GM23338 (cell line): ENCODE measurements at regions not wholly inside any gene's neighbourhood (a gene's known extent, or its start where the extent isn't known, plus 50 kb on each side); places are given as distances from the start of the nearest gene placed in this dataset.

Experiments
- ATAC-seq: fragments of 200-7000 bp; cut with Tn5 transposase; 3 replicates; pipeline ENCODE4 v1.9.1; 2020
- DNase-seq: peaks from one replicate; pipeline ENCODE4 v3.0.0-alpha.2; 2015; ENCODE audit warnings: low spot score
- H2AFZ ChIP-seq: fragments of 200-600 bp; sonication (generic); 2 replicates; pipeline ENCODE4 v1.8.0; 2016; ENCODE audit warnings: antibody characterized with exemption, mild to moderate bottlenecking, moderate library complexity
- H3F3A ChIP-seq: fragments of 200-600 bp; sonication (generic); replicated peaks from 2 replicates; pipeline ENCODE4 v1.8.0; 2017; ENCODE audit warnings: antibody characterized with exemption, mixed run types, low read depth
- H3K27ac ChIP-seq: fragments of 200-600 bp; sonication (generic); 2 replicates; pipeline ENCODE4 v1.6.1; 2016; ENCODE audit warnings: low read depth
- H3K27me3 ChIP-seq: fragments of 200-600 bp; sonication (generic); 2 replicates; pipeline ENCODE4 v1.8.0; 2016; ENCODE audit warnings: mild to moderate bottlenecking, mixed run types, moderate library complexity; ENCODE audit not compliant: insufficient read depth
- H3K36me3 ChIP-seq: fragments of 200-600 bp; sonication (generic); 2 replicates; pipeline ENCODE4 v1.8.0; 2016; ENCODE audit warnings: mild to moderate bottlenecking; ENCODE audit not compliant: insufficient read depth
- H3K4me1 ChIP-seq: fragments of 200-600 bp; sonication (generic); 2 replicates; pipeline ENCODE4 v1.8.0; 2016; ENCODE audit warnings: mild to moderate bottlenecking, moderate library complexity; ENCODE audit not compliant: insufficient read depth
- H3K4me2 ChIP-seq: fragments of 200-600 bp; sonication (generic); 2 replicates; pipeline ENCODE4 v1.7.1; 2017; ENCODE audit warnings: mixed run types
- H3K4me3 ChIP-seq: fragments of 200-600 bp; sonication (generic); 2 replicates; pipeline ENCODE4 v1.6.1; 2016; ENCODE audit warnings: mixed run types
- H3K79me2 ChIP-seq: fragments of 200-600 bp; sonication (generic); replicated peaks from 2 replicates; pipeline ENCODE4 v1.8.0; 2017; ENCODE audit warnings: mild to moderate bottlenecking; ENCODE audit not compliant: insufficient read depth
- H3K9me2 ChIP-seq: fragments of 200-600 bp; sonication (generic); 2 replicates; pipeline ENCODE4 v1.8.0; 2017; ENCODE audit not compliant: insufficient read depth
- H4K20me1 ChIP-seq: fragments of 200-600 bp; sonication (generic); replicated peaks from 2 replicates; pipeline ENCODE4 v1.8.0; 2017; ENCODE audit warnings: mild to moderate bottlenecking; ENCODE audit not compliant: insufficient read depth
- H3K27ac Mint-ChIP-seq: 2 replicates; pipeline ENCODE4 v1.8.0; 2020; ENCODE audit warnings: inconsistent platforms, mild to moderate bottlenecking, moderate library complexity, mixed read lengths
- H3K27me3 Mint-ChIP-seq: 3 replicates; pipeline ENCODE4 v1.8.0; 2022; ENCODE audit warnings: low read depth, mild to moderate bottlenecking, moderate library complexity, mixed read lengths, inconsistent platforms; ENCODE audit not compliant: insufficient read depth, poor library complexity
- H3K36me3 Mint-ChIP-seq: 3 replicates; pipeline ENCODE4 v1.8.0; 2021; ENCODE audit warnings: low read depth, mild to moderate bottlenecking, inconsistent platforms, moderate library complexity, mixed read lengths
- H3K4me1 Mint-ChIP-seq: 3 replicates; pipeline ENCODE4 v1.8.0; 2020; ENCODE audit warnings: mild to moderate bottlenecking, inconsistent platforms, mixed read lengths
- H3K4me3 Mint-ChIP-seq: 3 replicates; pipeline ENCODE4 v1.8.0; 2021; ENCODE audit warnings: moderate library complexity, mild to moderate bottlenecking, inconsistent platforms, mixed read lengths
- H3K9me3 Mint-ChIP-seq: 3 replicates; pipeline ENCODE4 v1.8.0; 2020; ENCODE audit warnings: moderate library complexity, mild to moderate bottlenecking, inconsistent platforms, mixed read lengths
- EZH2 ChIP-seq: fragments of 200-600 bp; sonication (generic); IDR thresholded peaks from one replicate; pipeline ENCODE4 v1.8.0; 2017; ENCODE audit warnings: antibody characterized with exemption, mild to moderate bottlenecking, low read depth; ENCODE audit not compliant: unreplicated experiment
- EZH2phosphoT487 ChIP-seq: fragments of 200-600 bp; sonication (generic); IDR thresholded peaks from one replicate; pipeline ENCODE4 v1.8.1; 2018; ENCODE audit warnings: antibody characterized with exemption; ENCODE audit not compliant: unreplicated experiment
- NANOG ChIP-seq: IDR thresholded peaks from 2 replicates; pipeline ENCODE4 v1.6.1; 2016; ENCODE audit warnings: antibody characterized with exemption, borderline replicate concordance
- STAT1 ChIP-seq: IDR thresholded peaks from one replicate; pipeline ENCODE4 v1.6.1; 2016; ENCODE audit warnings: antibody characterized with exemption; ENCODE audit not compliant: unreplicated experiment
- ZNF114 ChIP-seq: fragments of 250-450 bp; sonication (Bioruptor Pico); IDR thresholded peaks from 2 replicates; pipeline ENCODE4 v1.5.0; 2020; ENCODE audit warnings: mild to moderate bottlenecking, moderate library complexity
- ZNF331 ChIP-seq: fragments of 250-450 bp; sonication (Bioruptor Pico); IDR thresholded peaks from 2 replicates; pipeline ENCODE4 v1.5.0; 2020; ENCODE audit warnings: low read depth, mild to moderate bottlenecking, moderate library complexity
- TF ChIP-seq, protein P1 (sequence below): fragments of 250-450 bp; sonication (Bioruptor Pico); IDR thresholded peaks from 2 replicates; pipeline ENCODE4 v1.5.0; 2020; ENCODE audit warnings: mild to moderate bottlenecking, moderate library complexity
- TF ChIP-seq, protein P2 (sequence below): IDR thresholded peaks from 2 replicates; pipeline ENCODE4 v1.6.1; 2016; ENCODE audit warnings: antibody characterized with exemption
- TF ChIP-seq, protein P3 (sequence below): IDR thresholded peaks from one replicate; pipeline ENCODE4 v1.6.1; 2018; ENCODE audit warnings: antibody characterized with exemption; ENCODE audit not compliant: unreplicated experiment

DNA sequence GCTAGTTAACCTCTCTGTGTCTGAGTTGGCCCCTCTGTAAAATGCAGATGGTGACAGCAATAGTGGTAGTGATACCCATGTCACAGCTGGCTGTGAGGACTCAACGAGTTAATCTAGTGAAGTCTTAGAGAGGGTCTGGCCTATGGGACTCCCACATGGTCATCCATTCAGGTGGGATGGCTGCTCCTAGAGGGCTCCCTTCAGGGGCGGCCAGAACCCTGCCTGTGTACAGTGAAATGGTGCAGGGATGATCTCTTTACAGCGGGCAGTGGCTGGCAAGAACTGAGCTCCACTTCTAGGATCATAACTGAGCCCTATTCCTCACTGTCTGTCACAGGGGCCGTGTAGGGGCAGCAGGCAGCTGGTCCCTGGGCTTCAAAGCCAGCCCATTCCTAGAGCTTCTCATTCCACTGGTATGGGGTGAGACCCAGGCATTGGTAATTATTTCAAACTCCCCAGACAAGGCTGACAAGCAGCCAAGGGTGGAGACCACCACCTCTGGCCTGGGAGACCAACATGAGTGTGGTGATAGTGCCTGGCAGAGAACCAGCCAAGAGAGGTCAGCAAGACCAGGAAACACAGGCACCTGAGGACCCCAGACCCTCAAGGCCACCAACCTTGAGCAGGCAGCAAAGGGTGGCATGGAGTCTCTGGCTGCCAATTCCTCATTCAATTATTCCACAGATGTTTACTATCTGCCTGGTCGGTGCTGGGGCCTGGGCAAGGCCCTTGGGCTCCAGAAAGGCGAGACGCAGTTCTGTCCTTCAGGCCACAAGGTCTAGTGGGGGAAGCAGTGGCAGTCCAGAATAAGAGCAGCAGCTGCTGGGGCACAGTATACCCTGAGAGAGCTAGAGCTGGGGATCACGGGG is 103.4 kb downstream of the MRPL14 start:
- no peaks in the 10 kb centered on the region for H3K4me1 ChIP-seq
- no peak for DNase-seq
- H3K79me2 ChIP-seq = no peaks in the 10 kb centered on the region
- no peaks in the 10 kb centered on the region for H3K27me3 ChIP-seq
- H3F3A ChIP-seq = no peaks in the 10 kb centered on the region
- TF ChIP-seq ZNF331 (CRISPR knock-in tag) (no peak), NANOG (no peak), EZH2 (no peak), STAT1 (no peak), ZNF114 (no peak), EZH2phosphoT487 (no peak)
- TF ChIP-seq, protein P1, sequence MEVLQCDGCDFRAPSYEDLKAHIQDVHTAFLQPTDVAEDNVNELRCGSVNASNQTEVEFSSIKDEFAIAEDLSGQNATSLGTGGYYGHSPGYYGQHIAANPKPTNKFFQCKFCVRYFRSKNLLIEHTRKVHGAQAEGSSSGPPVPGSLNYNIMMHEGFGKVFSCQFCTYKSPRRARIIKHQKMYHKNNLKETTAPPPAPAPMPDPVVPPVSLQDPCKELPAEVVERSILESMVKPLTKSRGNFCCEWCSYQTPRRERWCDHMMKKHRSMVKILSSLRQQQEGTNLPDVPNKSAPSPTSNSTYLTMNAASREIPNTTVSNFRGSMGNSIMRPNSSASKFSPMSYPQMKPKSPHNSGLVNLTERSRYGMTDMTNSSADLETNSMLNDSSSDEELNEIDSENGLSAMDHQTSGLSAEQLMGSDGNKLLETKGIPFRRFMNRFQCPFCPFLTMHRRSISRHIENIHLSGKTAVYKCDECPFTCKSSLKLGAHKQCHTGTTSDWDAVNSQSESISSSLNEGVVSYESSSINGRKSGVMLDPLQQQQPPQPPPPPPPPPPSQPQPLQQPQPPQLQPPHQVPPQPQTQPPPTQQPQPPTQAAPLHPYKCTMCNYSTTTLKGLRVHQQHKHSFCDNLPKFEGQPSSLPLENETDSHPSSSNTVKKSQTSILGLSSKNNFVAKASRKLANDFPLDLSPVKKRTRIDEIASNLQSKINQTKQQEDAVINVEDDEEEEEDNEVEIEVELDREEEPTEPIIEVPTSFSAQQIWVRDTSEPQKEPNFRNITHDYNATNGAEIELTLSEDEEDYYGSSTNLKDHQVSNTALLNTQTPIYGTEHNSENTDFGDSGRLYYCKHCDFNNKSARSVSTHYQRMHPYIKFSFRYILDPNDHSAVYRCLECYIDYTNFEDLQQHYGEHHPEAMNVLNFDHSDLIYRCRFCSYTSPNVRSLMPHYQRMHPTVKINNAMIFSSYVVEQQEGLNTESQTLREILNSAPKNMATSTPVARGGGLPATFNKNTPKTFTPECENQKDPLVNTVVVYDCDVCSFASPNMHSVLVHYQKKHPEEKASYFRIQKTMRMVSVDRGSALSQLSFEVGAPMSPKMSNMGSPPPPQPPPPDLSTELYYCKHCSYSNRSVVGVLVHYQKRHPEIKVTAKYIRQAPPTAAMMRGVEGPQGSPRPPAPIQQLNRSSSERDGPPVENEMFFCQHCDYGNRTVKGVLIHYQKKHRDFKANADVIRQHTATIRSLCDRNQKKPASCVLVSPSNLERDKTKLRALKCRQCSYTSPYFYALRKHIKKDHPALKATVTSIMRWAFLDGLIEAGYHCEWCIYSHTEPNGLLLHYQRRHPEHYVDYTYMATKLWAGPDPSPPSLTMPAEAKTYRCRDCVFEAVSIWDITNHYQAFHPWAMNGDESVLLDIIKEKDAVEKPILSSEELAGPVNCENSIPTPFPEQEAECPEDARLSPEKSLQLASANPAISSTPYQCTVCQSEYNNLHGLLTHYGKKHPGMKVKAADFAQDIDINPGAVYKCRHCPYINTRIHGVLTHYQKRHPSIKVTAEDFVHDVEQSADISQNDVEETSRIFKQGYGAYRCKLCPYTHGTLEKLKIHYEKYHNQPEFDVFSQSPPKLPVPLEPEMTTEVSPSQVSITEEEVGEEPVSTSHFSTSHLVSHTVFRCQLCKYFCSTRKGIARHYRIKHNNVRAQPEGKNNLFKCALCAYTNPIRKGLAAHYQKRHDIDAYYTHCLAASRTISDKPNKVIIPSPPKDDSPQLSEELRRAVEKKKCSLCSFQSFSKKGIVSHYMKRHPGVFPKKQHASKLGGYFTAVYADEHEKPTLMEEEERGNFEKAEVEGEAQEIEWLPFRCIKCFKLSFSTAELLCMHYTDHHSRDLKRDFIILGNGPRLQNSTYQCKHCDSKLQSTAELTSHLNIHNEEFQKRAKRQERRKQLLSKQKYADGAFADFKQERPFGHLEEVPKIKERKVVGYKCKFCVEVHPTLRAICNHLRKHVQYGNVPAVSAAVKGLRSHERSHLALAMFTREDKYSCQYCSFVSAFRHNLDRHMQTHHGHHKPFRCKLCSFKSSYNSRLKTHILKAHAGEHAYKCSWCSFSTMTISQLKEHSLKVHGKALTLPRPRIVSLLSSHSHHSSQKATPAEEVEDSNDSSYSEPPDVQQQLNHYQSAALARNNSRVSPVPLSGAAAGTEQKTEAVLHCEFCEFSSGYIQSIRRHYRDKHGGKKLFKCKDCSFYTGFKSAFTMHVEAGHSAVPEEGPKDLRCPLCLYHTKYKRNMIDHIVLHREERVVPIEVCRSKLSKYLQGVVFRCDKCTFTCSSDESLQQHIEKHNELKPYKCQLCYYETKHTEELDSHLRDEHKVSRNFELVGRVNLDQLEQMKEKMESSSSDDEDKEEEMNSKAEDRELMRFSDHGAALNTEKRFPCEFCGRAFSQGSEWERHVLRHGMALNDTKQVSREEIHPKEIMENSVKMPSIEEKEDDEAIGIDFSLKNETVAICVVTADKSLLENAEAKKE (CRISPR knock-in tag) = no peak
- TF ChIP-seq, protein P2, sequence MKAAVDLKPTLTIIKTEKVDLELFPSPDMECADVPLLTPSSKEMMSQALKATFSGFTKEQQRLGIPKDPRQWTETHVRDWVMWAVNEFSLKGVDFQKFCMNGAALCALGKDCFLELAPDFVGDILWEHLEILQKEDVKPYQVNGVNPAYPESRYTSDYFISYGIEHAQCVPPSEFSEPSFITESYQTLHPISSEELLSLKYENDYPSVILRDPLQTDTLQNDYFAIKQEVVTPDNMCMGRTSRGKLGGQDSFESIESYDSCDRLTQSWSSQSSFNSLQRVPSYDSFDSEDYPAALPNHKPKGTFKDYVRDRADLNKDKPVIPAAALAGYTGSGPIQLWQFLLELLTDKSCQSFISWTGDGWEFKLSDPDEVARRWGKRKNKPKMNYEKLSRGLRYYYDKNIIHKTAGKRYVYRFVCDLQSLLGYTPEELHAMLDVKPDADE = no peak
- TF ChIP-seq, protein P3, sequence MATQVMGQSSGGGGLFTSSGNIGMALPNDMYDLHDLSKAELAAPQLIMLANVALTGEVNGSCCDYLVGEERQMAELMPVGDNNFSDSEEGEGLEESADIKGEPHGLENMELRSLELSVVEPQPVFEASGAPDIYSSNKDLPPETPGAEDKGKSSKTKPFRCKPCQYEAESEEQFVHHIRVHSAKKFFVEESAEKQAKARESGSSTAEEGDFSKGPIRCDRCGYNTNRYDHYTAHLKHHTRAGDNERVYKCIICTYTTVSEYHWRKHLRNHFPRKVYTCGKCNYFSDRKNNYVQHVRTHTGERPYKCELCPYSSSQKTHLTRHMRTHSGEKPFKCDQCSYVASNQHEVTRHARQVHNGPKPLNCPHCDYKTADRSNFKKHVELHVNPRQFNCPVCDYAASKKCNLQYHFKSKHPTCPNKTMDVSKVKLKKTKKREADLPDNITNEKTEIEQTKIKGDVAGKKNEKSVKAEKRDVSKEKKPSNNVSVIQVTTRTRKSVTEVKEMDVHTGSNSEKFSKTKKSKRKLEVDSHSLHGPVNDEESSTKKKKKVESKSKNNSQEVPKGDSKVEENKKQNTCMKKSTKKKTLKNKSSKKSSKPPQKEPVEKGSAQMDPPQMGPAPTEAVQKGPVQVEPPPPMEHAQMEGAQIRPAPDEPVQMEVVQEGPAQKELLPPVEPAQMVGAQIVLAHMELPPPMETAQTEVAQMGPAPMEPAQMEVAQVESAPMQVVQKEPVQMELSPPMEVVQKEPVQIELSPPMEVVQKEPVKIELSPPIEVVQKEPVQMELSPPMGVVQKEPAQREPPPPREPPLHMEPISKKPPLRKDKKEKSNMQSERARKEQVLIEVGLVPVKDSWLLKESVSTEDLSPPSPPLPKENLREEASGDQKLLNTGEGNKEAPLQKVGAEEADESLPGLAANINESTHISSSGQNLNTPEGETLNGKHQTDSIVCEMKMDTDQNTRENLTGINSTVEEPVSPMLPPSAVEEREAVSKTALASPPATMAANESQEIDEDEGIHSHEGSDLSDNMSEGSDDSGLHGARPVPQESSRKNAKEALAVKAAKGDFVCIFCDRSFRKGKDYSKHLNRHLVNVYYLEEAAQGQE = no peak
- H3K27ac ChIP-seq = no peak overlapping the region
- H3K4me3 ChIP-seq = no peak overlapping the region
- Mint-ChIP-seq H3K4me3 (no peak overlapping the region), H3K9me3 (peaks cover under 1% of the 10 kb centered on the region; the same call in 1 of the 3 replicates), H3K36me3 (no peaks in the 10 kb centered on the region; the same call in 2 of the 3 replicates), H3K4me1 (no peaks in the 10 kb centered on the region; the same call in 2 of the 3 replicates), H3K27me3 (peaks cover 10% of the 10 kb centered on the region), H3K27ac (no peak overlapping the region)
- no peak overlapping the region for H2AFZ ChIP-seq
- no peak for ATAC-seq
- no peak overlapping the region for H3K4me2 ChIP-seq
- H3K9me2 ChIP-seq = no peaks in the 10 kb centered on the region
- no peaks in the 10 kb centered on the region for H4K20me1 ChIP-seq
- no peaks in the 10 kb centered on the region for H3K36me3 ChIP-seq
